HG03442 (cell line): ENCODE measurements at regions not wholly inside any gene's neighbourhood (a gene's known extent, or its start where the extent isn't known, plus 50 kb on each side); places are given as distances from the start of the nearest gene placed in this dataset.
"Not testable (repeated sequence)": the region's sequence is repeated elsewhere in the genome, so short reads cannot be mapped to it uniquely, and the experiment has no call there.

Experiments used
- ATAC-seq: cut with Tn5 transposase; IDR thresholded peaks from one replicate; pipeline ENCODE4 v1.9.1; 2021; ENCODE audit warnings: mild to moderate bottlenecking, moderate library complexity; ENCODE audit not compliant: unreplicated experiment

DNA sequence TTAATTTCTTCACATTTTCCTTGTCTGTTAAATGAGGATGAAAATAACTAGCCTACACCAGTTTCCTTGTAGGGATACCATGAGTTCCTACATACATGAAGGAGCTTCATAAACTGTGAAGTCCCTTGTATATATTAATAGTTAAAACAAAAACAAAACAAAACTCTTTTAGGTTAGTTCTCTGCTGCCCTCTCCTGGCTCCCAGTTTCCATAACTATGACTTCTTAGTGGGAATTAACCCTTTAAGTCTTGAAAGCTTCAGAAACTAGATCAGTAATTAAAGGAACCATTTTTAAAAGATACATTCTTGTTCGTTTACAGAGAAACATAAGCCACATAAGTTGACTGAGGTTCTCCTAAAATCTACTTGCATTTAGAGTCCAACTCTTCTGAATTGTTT, 500.0 kb upstream of the C9orf72 start:
- ATAC-seq = no peak

DNA sequence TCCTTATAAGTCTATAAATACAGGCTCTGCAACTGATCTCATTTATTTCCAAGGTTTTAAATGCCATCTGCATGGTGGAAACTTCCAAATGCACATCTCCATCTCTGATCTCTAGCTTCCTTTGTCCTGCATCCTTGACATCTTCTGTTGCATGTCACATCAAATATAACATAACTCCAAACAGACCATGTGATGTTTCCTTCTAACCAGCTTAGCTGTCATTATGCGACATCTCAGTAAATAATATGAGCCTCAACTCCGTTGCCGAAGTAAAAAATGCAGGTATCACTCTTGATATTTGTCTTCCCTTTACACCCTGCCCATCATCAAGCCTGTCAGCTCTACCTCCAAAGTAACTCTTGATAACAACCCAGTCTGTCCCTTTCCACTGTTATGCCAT, 506.4 kb upstream of the C9orf72 start:
- no peak for ATAC-seq

DNA sequence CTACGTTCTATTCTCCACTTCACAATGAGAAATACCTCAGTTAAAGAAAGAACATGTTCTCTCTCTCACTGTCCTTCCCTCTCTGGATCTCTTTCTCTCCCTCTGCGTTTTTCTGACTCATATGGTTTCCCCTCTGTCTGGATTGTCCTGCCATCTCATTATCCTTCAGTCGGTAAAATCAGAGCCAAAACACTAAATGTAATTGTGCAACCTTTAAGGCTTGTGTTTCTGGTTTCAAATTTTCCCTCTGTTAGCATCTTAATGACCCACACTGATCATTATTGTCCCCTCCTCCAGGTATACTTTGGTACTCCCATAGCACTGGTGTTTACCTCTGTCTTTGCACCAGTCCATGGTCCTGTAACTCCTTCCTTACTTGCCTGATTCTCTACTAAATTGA, 509.4 kb upstream of the C9orf72 start:
- no peak for ATAC-seq

DNA sequence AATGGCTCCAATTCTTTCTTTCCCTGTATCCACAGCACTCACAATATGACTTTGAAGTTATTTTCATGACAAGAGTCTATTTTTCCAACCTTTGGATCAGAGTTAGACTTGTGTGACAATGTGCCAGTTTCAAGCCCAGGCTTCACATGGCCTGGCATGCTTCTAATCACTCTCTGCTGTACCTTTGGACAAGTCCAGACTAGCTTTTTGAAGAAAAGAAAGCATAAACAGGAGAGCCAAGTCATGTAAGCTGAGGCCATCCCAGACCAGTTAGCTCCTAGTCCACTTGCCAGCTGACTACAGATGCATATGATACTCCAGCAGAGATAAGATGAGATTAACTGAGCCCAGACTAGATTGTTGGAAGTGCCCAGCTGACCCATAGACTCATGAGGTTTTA, 513.6 kb upstream of the C9orf72 start:
- ATAC-seq = no peak

DNA sequence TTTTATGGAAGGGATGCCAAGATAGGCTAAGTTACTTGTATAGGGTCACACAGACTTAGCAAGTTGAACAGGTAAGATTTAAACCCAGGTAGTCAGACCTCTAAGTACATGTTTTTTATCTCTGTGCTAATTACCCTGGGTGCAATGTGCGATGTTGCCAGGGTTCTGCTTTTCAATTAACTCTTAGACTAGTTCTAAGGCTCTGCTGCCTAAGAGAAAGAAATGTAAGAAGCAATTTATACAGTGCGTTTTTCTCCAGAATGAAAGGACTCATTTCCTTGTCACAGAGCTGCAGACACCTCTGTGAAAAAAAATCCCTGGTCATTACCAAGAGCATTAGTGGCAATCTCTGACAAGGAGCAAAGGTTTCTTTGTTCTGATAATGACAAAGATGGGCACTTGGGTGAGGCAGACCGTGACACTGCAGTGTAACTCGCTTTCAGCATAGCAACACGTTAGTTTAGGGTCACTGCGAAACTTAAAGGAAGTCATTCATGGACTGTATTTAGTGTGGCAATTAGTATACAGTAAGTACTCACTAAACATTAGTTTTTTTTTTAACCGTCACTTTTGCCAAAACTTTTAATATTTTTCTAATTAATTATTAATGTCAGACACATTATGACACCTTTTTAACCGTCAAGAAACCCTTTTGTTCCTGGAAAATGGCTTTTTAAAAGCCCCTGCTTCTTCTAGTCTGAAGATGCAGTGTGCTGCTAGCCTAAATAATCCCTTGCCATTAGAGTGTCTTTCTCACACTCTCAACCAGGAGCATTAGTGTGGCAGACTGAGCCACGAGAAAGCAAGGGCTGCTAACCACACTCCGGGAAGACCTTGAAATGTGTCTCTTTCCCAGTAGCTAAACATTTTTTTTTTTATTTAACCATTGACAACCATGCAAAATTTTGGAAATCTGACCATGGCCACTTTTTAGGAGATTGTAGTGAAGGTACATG, 520.0 kb upstream of the C9orf72 start:
- no peak for ATAC-seq

GRCh38 chr9:28101509-28101908, 528.2 kb upstream of the C9orf72 start:
- ATAC-seq = no peak

DNA sequence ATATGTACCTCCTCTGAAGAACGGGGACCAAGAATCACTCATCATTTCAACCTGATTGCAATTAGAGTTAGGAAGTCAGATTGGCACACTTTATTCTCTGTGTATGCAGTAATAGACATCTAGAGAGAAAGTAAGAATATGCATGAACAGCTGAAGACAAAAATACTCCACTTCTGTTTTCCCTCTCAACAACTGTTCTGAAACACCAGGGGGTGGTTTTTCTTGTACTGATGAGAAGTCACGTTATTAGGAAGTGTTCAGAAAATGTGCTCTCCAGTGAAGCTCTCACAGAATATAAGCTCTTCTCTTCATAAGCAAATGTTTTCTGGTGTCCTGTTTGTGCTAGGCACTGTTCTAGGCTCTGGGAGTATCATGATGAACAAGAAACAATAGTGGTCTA, 531.7 kb upstream of the C9orf72 start:
- ATAC-seq = no peak

DNA sequence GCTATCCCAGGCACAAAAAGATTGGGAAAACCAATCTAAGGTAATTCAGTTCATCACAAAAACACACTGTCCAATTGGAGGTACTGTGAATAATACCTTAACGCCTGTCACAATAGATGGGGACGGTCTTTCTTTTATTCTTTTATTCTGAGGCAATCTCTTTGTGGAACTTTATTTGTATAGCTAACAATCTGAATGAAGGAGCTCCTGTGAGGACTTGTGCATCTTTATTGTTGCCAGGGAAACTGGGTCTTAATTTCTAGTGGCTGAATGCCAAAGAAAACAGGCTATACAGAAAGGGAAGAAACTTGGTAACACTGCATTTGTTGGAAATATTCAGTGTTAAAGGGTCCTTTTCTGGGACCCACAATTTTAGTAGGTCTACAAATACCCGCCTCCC, 546.9 kb upstream of the C9orf72 start:
- no peak for ATAC-seq

- no peak for ATAC-seq
These were observed 547.3 kb upstream of the C9orf72 start for GRCh38 chr9:28120626-28121025.

DNA sequence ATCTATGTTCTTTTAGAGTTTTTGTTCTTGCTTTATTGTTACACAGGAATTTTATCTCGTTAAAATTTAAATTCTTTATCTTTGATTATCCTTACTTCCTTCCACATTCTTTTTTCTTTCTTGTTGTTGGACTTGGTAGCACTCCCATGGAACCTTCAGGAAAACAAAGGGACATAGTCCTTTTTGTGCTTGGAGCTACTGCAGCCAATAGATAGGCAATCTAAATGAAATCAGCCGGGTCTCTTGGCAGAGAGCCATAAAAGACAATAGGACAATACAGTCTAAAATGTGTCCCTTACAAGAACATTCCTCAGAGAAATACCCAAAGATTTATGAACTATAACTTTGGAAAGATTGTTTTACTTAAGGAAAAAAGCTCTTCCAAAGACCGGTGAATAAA, 548.1 kb upstream of the C9orf72 start:
- no peak for ATAC-seq

DNA sequence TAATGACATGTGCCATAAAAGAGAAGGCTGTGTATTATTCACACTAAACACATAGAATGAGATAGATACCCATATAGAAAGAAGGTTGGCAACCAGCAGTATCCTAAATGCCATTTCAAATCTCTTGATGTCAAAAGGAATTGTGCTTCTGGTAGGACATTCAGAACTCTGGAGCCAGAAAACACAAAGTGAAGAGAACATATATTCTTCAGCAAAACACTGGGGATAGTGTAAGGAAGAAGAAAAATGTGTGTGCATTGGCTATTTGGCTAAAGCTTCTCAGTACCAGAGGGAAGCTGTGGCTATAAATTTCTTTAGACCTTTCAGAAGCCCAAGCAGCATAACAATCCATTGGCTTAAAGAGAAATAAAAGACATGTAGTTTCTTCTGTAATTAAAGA, 551.6 kb upstream of the C9orf72 start:
- ATAC-seq = no peak

- no peak for ATAC-seq
These were observed 553.8 kb upstream of the C9orf72 start for GRCh38 chr9:28127101-28127500.

- no peak for ATAC-seq
These were observed 561.2 kb upstream of the C9orf72 start for GRCh38 chr9:28134446-28134976.

DNA sequence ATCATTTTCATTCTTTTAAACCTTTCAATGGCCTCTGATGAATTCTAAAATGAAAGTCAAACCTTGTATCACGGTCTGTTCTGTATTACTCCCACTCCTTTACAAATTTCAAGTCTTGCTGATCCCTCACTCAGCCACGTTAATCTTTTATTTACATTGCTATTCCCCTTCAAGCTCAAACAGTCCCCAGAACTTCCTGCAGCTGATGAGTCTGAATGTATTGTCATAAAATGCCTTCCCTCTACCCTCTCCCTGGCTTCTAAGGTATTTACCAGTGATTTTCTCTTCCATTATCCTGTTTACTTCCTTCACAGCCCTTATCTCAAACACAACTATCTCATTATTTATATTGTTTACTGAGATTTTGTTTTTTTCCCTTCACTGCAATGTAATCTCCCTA, 562.3 kb upstream of the C9orf72 start:
- ATAC-seq = no peak

GRCh38 chr9:28136113-28136512, 562.8 kb upstream of the C9orf72 start:
- no peak for ATAC-seq

DNA sequence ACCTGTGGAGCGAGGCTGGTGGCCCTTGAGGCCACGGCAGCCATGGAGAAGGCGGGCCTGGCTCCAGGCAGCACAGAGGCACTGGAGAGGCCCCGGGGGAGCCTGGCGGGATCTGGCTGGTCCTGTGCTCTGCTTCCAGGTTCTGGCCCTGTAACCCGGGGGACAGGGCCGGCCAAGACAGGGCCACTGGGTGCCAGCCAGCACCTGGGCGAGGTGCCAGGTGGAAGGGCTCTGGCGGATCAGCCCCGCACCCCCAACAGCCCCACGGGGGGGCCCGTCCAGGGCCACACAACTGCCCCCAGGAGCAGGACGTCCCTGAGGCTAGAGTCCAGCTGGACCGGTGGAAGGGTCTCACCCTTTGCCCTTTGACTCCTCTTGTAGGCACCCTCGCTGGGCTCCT, 574.1 kb upstream of the C9orf72 start:
- not testable (repeated sequence) for ATAC-seq

DNA sequence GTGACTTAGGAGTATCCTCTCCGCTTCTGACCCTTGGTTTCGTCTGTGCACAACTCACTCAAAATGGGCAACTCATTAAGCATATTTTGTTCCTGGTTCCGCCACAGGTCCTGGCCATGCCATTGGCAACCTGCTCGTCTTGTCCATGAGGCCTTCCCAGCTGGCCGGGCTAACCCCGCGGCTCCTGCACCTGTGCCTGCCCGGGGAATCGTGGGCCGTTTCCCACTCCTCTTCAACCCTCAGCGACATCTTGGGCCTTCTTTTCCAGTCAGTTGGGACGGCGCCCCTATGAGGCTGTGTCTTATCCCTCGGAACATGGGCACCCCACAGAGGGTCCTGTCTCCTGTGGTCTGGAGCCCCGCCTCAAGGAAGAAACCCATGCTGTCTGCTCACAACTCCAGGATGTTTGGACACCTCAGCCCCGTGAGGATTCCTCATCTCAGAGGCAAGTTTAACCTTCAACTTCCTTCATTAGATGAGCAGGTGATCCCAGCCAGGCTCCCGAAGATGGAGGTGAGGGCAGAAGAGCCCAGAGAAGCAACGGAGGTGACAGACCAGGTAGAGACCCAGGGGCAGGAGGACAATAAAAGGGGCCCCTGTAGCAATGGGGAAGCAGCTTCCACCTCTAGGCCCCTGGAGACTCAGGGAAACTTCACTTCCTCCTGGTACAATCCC, 574.8 kb upstream of the C9orf72 start:
- ATAC-seq = not testable (repeated sequence)

GRCh38 chr9:28149361-28150050, 576.2 kb upstream of the C9orf72 start:
- not testable (repeated sequence) for ATAC-seq

- no peak for ATAC-seq
These were observed 581.8 kb upstream of the C9orf72 start for GRCh38 chr9:28155067-28155466.

DNA sequence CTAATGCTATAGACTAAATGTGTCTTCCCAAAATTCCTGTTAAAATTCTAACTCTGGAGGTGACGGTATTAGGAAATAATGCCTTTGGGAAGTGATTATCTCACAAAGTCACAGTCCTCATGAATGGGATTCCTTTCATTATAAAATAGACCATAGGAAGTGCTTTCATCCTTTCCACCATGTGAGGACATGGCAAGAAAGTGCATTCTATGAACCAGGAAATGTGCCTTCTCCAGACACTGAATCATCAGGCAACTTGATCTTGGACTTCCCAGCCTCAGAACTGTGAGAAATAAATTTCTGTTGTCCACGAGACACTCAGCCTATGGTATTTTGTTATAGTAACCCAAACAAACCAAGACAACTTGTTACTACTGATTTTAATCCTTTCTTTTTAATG, 582.4 kb upstream of the C9orf72 start:
- no peak for ATAC-seq

- ATAC-seq = no peak
These were observed 585.2 kb upstream of the C9orf72 start for GRCh38 chr9:28158451-28158850.
